Right atrium auricular region (tissue), 2 donors: ENCODE measurements at regions not wholly inside any gene's neighbourhood (a gene's known extent, or its start where the extent isn't known, plus 50 kb on each side); places are given as distances from the start of the nearest gene placed in this dataset.
"Not testable (repeated sequence)": the region's sequence is repeated elsewhere in the genome, so short reads cannot be mapped to it uniquely, and the experiment has no call there.

Source experiments
- DNase-seq: peaks from one replicate; pipeline ENCODE4 v3.0.0-alpha.2; 2019; ENCODE audit warnings: low spot score
- H3K27ac ChIP-seq, 2 donors: fragments of 200-600 bp; sonication (generic); 1 replicate in 1 of 2; 2 replicates in 1 of 2; pipeline ENCODE4 v1.5.1; 2016 to 2019
- H3K27me3 ChIP-seq, 2 donors: fragments of 200-600 bp; sonication (generic); one replicate each; pipeline versions ENCODE4 v1.5.1 to v1.6.0; 2017 to 2019
- H3K36me3 ChIP-seq: fragments of 200-600 bp; sonication (generic); one replicate; pipeline ENCODE4 v1.5.1; 2016
- H3K4me1 ChIP-seq, 2 donors: fragments of 200-600 bp; sonication (generic); one replicate each; pipeline versions ENCODE4 v1.5.1 to v1.6.0; 2017 to 2019
- H3K4me3 ChIP-seq, 2 donors: fragments of 200-600 bp; sonication (generic); 1 replicate in 1 of 2; 2 replicates in 1 of 2; pipeline ENCODE4 v1.5.1; 2017 to 2019; ENCODE audit warnings: mild to moderate bottlenecking in 1 of 2, moderate library complexity in 1 of 2
- H3K9me3 ChIP-seq, 2 donors: fragments of 200-600 bp; sonication (generic); one replicate each; pipeline ENCODE4 v1.5.1; 2019
- TF ChIP-seq, protein P1 (sequence below), 2 donors: fragments of 200-600 bp; sonication (generic); IDR thresholded peaks; one replicate each; pipeline ENCODE4 v1.5.1; 2019; ENCODE audit warnings: antibody characterized with exemption in 2 of 2

DNA sequence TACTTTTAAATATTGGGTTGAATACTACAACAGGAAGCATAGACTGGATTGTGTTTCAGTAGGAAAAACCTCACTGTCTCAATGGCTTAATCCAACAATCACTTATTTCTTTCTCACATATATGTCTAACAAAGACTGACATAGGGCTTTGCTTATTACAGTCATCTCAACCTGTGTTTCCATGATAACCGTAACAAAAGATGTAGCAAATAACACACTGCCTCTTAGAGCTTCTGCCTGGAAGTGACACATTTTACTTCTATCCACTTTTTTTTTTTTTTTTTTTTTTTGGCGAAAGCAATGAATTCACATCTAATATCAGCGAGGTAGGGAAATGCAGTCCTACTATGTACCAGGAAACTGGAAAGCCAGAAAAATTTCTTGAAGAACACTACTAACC, 204.9 kb upstream of the CDKN2B start:
- DNase-seq: no peak
- Histone ChIP-seq H3K27me3 (no peaks in the 10 kb centered on the region), H3K36me3 (no peaks in the 10 kb centered on the region), H3K4me1 (no peaks in the 10 kb centered on the region), H3K9me3 (no peaks in the 10 kb centered on the region), H3K27ac (no peak overlapping the region), H3K4me3 (no peak overlapping the region)
- TF ChIP-seq, protein P1, sequence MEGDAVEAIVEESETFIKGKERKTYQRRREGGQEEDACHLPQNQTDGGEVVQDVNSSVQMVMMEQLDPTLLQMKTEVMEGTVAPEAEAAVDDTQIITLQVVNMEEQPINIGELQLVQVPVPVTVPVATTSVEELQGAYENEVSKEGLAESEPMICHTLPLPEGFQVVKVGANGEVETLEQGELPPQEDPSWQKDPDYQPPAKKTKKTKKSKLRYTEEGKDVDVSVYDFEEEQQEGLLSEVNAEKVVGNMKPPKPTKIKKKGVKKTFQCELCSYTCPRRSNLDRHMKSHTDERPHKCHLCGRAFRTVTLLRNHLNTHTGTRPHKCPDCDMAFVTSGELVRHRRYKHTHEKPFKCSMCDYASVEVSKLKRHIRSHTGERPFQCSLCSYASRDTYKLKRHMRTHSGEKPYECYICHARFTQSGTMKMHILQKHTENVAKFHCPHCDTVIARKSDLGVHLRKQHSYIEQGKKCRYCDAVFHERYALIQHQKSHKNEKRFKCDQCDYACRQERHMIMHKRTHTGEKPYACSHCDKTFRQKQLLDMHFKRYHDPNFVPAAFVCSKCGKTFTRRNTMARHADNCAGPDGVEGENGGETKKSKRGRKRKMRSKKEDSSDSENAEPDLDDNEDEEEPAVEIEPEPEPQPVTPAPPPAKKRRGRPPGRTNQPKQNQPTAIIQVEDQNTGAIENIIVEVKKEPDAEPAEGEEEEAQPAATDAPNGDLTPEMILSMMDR (IDR thresholded peaks at IDR 0.05): no peak

DNA sequence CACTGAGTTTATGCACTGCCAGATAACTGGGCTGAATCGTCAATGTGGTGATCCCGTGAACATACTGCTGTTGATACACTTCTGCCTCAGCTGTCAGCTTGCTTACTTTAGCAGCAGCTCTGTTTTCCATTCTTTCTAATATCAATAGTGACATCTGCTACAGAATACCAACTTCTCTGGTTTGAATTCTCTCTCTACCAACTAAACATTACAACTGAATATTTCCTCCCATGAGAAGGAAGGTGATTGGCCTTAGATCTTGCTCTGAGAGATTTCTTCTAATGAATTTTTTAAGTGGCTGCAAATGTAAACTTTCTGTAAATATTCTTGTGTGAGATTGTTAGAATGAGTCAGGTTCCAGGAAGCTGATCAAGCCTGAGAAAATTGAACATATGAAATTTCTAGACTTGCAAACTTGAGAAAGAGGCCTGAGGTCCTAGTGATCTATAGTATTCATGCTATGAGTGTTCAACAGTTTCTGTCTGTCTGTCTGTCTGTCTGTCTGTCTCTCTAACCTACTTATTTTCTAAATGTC, 205.5 kb upstream of the CDKN2B start:
- H3K36me3 ChIP-seq: no peaks in the 10 kb centered on the region
- H3K4me1 ChIP-seq: no peaks in the 10 kb centered on the region
- H3K27me3 ChIP-seq: no peaks in the 10 kb centered on the region
- TF ChIP-seq, protein P1 (IDR thresholded peaks at IDR 0.05): no peak
- H3K9me3 ChIP-seq: no peaks in the 10 kb centered on the region
- no peak overlapping the region for H3K4me3 ChIP-seq
- DNase-seq: no peak
- H3K27ac ChIP-seq: no peak overlapping the region

DNA sequence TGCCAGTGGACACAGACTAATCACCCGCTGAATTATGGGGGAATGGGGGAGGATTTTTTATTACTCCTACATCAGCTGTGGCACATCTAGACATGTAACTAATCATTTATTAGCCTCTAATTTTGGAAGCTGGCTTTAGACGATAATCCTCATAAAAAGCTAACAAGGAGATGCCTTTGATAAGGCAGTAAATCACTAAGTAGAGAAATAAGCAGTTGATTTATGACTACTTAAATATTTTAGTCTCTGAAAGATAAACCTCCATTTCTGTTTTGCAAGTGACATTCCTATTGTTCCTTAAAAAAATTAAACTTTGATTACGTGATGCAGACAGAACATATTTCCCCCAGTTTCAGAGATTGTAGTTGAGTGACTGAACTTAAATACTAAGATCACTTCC, 206.4 kb upstream of the CDKN2B start:
- no peak for DNase-seq
- no peak overlapping the region for H3K27ac ChIP-seq
- no peaks in the 10 kb centered on the region for H3K9me3 ChIP-seq
- no peak overlapping the region for H3K4me3 ChIP-seq
- no peaks in the 10 kb centered on the region for H3K27me3 ChIP-seq
- no peaks in the 10 kb centered on the region for H3K4me1 ChIP-seq
- TF ChIP-seq, protein P1 (IDR thresholded peaks at IDR 0.05): no peak
- no peaks in the 10 kb centered on the region for H3K36me3 ChIP-seq

DNA sequence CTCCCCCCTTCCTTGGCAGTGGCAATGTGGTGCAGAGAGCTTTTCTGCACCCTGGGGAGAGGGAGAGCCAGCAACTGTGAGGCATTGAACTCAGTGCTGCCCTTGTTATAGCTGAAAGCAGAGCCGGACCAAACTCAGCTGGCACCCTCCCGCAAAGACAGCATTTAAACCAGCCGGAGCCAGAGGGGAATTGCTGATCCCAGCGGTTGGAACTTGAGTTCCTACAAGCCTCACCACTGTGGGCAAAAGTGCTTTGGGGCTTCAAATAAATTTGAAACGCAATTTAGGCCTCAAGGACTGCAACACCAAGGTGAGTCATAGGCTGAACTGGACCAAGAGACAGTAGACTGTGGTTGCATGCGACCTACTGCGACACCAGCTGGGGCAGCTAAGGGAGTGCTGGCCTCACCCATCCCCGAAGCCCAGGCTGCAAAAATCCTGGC, 207.6 kb upstream of the CDKN2B start:
- TF ChIP-seq, protein P1 (IDR thresholded peaks at IDR 0.05): no peak
- no peak for DNase-seq
- Histone ChIP-seq H3K27ac (no peak overlapping the region), H3K4me3 (no peak overlapping the region), H3K36me3 (no peaks in the 10 kb centered on the region), H3K4me1 (no peaks in the 10 kb centered on the region), H3K9me3 (no peaks in the 10 kb centered on the region), H3K27me3 (no peaks in the 10 kb centered on the region)

DNA sequence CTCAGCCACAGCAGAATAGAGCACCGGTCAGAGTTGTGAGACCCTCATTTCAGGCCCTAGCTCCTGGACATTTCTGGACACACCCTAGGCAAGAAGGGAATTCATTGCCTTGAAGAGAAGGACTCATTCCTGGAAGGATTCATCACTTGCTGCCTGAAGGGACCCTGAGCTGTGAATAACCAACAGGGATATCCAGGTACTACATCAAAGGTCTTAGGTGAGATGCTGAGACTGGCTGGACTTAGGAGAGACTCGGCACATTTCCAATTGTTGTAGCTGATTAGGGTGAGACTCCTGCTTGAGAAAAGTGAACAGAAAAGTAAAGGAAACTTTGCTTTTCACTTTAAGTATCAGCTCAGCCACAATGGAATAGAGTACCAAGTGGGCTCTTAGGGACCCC, 208.1 kb upstream of the CDKN2B start:
- Histone ChIP-seq H3K4me3 (no peak overlapping the region), H3K9me3 (no peaks in the 10 kb centered on the region), H3K27me3 (no peaks in the 10 kb centered on the region), H3K27ac (no peak overlapping the region), H3K4me1 (no peaks in the 10 kb centered on the region), H3K36me3 (no peaks in the 10 kb centered on the region)
- TF ChIP-seq, protein P1 (IDR thresholded peaks at IDR 0.05): no peak
- DNase-seq: no peak

DNA sequence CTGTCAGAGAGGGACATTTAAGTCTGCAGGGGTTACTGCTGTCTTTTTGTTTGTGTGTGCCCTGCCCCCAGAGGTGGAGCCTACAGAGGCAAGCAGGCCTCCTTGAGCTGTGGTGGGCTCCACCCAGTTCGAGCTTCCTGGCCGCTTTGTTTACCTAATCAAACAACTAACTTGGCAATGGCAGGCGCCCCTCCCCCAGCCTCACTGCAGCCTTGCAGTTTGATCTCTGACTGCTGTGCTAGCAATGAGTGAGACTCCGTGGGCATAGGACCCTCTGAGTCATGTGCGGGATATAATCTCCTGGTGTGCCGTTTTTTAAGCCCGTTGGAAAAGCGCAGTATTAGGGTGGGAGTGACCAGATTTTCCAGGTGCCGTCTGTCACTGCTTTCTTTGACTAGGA, 216.8 kb upstream of the CDKN2B start:
- H3K27me3 ChIP-seq, H3K4me3 ChIP-seq, H3K4me1 ChIP-seq, H3K27ac ChIP-seq, H3K36me3 ChIP-seq, H3K9me3 ChIP-seq, DNase-seq: not testable (repeated sequence)
